NCI-H226 (cell line): ENCODE measurements at regions not wholly inside any gene's neighbourhood (a gene's known extent, or its start where the extent isn't known, plus 50 kb on each side); places are given as distances from the start of the nearest gene placed in this dataset.
A peak's percentile ranks its signal among the peaks of the same experiment; 100 is the strongest.

Experiments
- DNase-seq: peaks from one replicate; pipeline ENCODE4 v3.0.0-alpha.2; 2015

DNA sequence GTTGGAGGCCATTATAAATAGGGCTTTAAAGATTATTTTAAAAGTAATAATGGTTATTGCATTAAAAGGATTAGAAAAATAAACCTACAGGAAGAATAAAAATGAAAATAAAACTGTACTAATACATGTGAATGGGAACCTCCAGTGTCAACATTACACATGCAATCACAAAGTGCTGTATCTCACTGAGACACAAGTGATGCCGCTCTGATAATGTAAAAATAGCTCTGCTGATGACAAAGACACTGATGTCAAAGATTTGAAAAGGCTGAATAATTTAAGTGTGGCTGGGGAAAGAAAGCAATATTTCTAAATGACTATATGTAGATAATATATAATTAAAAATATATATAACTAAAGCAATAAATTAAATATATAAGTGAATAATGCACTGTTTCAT, 129.1 kb upstream of the RAP2B start:
- DNase-seq = no peak

DNA sequence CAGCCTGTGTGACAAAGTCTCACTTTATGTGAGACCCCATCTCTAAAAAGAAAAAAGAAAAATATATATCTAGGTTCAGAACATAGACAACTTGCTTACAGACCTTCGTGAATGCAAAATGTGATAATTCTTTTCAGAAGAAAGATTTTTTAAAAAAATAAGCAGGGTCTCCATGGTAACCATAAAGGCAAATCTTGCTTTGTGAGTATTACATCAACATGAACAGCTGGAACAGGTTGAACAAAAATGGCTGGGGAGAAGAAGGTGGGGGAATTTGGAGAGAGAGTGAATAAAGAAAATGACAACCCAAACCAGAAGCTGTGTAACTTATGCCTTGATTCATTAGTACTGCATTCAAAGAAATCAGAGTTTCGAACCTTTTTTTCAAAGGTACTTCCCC, 125.2 kb upstream of the RAP2B start:
- no peak for DNase-seq

DNA sequence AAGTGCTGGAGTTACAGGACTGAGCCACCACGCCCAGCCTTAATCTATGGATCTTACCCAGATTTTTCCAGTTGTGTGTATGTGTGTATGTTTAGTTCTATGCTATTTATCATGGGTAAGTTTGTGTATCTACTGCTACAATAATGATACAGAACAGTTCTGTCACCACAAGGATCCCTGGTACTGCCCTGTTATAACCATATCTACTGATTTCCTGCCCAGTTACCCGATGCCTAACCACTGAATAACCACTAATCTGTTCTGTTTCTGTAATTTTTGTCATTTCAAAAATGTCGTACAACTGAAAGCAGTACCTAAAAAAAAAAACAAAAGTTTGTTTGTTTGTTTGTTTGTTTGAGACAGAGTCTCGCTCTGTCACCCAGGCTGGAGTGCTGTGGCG, 123.7 kb upstream of the RAP2B start:
- no peak for DNase-seq

DNA sequence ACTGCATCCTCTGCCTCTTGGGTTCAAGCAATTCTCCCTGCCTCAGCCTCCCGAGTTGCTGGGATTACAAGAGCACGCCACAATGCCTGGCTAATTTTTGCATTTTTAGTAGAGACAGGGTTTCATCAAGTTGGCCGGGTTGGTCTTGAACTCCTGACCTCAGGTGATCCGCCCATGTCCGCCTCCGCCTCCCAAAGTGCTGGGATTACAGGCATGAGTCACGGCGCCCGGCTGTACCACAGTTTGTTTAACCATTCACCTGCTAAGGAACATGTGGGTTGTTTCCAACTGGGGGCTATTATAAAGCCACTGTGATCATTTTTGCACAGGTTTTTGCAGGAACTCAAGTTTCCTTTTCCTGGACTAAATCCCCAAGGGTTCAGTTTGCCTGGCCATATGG, 123.2 kb upstream of the RAP2B start:
- DNase-seq = peak; percentile 45

DNA sequence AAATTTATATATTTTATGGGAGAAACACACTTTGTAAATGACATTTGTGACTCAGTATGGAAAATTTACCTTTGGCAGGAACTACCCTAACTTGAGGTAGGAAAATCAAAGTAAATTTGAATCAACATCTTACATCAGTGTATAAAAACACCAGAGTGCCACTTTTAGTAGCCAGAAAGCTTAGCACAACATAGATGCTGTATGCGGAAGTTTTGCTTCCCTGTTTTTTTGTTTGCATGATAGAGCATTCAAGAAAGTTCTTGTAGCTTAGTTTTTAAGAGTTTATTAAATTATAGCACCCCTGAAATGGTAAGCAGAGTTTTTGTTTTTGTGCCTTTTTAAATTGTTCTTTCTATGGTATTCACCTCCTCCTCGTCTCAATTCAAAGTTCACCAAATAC, 120.8 kb upstream of the RAP2B start:
- no peak for DNase-seq

DNA sequence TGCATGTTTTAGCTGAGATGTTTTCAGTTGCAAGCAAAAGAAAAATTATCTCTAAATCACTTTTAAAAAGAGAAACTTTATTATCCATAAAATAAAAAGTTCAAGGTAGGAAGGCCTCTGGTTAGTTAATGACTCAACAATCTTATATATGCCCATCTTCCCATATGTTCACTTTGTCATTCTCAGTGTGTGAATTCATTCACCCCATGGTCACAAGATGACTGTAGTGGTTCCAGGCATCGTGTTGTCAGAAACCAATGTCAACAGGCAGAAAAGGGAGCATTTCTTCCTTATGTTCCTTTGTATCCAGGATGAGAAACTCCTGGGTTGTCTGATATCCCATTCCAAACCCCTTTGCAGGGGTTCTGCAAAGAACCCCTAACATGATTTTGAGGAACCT, 119.9 kb upstream of the RAP2B start:
- no peak for DNase-seq

DNA sequence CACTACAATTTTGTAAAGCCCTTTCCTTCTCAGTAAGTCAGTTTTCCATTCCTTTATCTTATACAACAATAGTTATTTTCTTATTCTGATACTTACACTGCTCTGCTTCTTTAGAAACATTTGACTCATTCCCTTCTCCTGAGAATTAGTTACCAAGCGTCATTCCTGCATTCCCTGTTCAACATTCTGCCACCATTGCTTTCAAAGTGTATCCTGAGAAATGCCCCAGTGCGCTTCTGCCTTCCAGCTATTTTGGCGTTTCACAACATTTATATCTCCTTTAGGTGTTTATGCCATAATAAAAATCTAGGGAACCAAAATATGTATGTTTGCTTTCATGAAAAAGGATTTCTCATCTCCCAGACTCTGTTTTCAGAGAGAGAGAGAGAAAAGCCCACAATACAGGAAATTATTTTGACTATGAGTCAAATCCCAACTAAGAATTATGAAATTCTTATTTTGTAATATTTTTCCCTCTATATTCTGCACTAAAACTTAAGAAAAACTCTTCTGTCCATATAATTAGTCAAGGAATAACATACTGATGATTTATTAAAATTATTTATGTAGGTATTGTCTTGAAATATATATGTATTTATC, 118.2 kb upstream of the RAP2B start:
- peak; percentile 75 for DNase-seq

DNA sequence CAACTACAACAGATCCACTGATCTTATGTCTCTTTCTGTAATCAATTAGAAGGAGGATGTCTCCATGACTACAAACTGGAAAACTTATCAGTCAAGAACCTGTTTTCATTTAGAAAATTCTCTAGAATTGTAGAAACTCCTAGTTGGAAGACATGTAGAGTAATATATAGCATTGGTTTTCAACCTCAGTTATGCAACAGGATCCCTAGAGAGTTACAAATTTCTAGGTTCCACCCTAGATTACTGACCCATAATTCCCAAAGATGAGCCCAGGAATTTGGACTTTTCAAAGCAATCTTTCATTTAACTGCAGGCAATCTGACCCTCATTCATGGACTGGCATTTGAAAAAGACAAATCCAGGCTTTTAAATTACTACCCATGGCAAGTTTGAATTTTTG, 116.9 kb upstream of the RAP2B start:
- DNase-seq = no peak

DNA sequence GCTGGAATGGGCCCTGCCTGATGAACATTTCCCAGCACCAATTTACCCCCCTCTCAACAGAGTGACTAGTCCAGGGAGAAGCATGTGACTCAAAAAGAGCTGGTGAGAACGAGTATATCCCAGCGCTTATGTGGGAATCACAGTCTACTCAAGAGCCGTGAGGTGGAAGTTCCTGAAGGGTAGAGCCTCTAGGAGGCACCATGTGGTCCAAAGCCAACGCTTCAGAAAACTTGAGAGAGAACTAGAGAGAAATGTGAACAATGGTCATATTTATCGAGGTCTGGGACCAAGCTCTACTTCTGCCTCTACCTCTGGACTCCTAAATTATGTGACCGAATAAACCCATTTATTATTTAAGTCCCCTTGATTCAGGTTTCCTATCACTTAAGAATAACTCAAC, 111.0 kb upstream of the RAP2B start:
- DNase-seq = no peak

DNA sequence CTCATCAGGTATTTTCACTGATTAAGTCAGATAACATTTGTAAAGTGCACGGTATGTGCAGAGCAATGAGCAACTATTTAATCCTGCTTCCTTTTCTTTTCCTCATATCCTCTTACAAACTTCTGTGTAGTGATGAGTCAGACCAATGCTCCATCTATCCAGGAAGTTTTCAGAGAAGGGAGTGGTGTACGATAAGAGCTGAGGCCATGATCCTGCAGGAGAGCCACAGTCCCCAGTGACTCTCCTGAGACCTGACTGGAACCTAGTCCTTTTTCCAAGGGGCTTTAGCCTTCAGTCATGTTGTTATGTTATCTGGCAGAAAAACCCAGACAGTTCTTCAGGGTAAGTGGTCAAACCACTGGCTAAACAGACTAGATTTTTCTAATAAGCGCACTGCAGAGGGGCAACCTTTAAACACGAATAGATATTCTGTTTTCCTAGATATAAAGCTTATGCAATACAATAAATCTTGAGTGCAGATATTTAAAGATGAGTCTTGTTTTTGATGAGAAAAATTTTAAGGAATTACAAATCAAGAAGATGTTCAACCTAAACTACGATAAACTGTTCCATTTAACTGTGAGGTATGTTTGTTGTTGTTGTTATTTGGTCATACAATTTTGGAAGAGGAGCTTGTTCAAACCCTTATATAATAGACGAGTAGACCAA, 110.5 kb upstream of the RAP2B start:
- peak; percentile 88 for DNase-seq

DNA sequence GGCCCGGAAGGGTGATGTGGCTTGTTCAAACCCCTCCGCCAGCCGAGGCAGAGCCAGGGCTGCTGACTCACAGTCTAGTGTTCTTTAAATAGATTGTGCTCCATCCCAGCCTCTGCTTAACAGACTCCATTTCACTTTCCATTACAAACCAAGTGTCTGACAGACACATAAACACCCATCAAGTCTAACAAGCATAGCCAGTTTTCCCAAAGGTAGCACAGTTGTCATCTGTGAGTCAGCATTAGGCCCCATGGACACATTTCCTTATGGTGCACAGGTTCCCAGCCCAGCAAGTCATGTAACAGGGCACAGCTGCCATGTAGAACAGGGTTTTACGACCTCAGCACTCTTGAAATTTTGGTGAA, 109.9 kb upstream of the RAP2B start:
- peak; percentile 85 for DNase-seq

DNA sequence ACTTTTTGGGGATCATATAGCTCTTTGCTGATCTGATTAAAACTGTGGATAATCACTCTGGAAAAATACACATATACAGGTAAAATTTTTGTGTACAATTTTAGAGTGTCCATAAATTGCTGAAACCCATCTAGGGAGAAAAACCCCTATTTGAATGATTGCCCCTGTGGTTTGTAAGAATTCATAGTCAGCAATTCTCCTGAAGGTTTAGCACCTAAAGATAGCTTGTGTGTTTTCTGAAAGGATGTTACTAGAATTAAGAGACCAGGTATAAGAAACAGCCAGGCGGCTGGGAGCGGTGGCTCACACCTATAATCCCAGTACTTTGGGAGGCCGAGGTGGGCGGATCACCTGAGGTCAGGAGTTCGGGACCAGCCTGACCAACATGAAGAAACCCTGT, 106.8 kb upstream of the RAP2B start:
- DNase-seq = no peak

DNA sequence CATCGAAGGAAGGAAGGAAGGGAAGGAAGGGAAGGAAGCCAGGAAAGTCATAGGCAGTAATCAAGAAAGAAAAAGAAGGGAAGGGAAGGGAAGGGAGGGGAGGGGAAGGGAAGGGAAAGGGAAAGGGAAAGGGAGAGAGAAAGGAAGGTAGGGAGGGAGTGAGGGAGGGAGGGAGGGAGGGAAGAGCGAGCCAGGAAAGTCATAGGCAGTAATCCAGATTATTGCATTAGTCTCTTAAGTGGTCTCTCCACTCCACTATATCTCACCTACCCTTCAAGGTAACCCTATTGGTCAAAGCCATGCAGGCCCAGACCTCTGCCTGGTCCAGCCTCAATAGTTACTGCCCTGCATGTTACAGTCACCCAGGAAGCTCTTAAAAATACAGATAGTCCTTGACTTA, 106.2 kb upstream of the RAP2B start:
- DNase-seq = no peak

DNA sequence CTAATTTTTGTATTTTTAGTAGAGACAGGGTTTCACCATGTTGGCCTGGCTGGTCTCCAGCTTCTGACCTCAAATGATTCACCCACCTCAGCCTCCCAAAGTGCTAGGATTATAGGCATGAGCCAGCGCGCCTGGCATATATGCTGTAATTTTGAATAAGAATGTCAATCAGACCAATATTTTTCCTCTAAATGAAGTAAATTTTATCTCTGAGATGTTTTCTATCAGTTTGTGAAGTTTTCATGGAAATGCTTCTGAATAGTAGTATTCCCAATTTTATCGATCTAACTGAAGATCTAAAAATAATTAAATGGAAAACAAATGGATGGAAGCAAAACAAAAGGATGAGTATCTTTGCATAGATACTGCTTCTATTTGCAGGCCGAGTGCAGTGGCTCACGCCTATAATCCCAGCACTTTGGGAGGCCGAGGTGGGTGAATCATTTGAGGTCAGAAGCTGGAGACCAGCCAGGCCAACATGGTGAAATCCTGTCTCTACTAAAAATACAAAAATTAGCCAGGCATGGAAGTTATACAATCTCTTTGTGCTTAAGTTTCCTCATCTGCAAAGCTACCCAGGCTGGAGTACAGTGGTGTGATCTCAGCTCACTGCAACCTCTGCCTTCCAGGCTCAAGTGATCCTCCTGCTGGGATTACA, 103.9 kb upstream of the RAP2B start:
- DNase-seq = peak; percentile 64

DNA sequence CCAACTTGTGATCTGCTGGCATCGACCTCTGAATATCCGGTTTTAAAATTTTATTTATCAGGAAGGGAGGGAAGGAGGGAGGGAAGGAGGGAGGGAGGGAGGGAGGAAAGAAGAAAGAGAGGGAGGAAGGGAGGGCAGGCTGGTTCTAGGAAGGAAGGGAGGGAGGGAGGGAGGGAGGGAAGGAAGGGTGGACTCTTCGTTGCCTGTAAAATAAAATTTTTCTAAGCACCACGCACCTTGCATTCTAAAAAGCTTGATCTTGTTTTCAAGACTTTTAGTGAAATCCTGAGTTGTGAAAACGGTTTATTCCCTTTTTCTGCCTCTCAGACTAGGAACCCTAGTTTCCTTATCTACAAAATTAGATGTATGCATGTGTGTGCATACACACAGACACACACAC, 101.7 kb upstream of the RAP2B start:
- DNase-seq = no peak

DNA sequence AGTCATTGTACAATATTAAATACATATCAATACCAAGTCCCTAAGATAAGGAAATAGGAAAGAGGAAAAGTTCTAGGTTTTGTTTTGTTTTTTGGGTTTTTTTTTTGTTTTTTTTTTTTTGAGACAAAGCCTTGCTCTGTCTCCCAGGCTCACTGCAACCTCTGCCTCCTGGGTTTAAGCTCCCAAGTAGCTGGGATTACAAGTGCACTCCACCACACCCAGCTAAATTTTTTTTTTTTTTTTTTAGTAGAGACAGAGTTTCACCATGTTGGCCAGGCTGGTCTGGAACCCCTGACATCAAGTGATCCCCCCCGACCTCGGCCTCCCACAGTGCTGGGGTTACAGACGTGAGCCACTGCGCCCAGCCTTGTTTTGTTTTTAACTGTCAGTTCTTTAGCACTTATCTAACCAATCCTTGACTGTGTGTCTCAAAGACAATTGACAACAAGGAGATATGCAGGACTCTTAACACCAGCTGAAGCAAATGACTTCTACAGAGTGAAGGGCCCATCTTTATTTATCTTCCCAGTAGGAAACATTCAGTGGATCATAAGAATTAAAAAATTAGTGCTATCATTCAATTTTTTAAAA, 100.0 kb upstream of the RAP2B start:
- DNase-seq = no peak

DNA sequence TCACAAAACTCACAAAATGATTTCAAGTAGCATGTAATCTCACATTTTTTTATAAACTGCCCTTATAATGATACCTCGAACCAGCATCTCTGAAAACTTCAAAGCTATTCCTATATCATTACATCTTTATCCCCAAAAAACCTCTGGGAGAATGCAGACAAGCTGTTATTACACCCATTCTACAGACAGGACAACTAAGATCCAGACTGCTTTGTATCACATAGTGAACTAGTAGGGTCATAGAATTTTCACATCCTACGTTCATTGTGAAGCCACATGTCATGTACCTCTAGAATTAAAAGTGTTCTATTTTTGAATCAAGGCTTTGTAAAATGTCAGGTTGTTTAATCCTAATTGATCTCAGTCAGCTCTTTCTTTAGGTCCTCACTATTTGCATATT, 98.7 kb upstream of the RAP2B start:
- no peak for DNase-seq

DNA sequence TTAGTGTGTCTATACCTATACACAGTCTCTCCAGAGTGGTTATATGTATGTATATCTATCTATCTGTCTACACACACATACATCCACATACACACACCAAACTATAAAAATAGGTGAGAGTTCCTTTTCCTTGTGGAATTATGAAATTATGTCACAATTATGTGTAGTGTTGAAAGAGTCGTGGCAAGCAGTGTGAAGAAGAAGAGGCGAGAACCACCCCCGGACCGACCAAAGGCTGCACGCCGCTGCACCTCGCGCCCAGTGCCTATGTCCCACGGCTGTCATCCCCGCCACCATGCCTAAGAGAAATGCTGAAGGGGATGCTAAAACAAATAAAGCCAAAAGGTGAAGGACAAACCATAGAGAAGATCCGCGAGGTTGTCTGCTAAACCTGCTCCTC, 95.0 kb upstream of the RAP2B start:
- no peak for DNase-seq

DNA sequence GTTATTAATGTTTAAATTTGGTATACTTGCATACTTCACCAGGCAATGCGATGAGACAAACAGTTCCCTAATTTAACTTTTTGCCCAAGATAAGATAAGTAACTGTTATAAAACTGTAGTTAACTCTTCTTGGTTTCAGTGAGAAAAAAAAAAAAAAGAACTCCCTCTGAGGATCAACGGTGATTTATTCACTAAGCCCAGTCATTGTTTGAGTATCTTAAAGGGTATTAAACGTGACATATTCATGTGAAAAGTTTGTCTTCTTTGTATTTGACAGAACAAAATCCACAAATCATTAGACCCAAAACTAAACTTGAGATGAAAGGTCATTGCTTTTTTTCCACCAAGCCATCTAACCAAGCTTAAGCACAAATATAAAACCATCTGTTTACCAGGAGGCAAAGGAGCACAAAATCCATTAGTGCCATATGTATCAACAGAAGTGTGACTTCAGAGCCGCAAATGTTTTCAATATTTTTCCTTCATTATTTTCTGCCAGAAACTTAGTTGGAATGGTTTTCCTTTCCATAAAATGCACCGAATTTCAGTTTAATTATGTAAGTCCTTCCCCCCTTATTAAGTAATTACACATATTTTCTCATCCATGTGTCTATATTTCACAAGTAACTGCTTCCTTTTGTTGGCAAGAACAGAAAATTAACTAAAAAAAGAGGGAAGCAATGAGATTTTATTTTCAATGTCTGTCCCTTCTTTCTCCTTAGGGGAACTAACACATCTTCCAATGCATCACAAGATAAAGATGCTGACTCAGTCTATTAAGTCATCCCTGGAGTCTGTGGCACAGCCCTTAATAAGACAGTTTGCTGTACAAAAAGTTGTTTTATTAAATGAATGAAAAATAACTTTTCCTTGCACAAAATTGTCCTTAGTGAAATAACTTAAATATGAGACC, 92.2 kb upstream of the RAP2B start:
- peak; percentile 52 for DNase-seq

DNA sequence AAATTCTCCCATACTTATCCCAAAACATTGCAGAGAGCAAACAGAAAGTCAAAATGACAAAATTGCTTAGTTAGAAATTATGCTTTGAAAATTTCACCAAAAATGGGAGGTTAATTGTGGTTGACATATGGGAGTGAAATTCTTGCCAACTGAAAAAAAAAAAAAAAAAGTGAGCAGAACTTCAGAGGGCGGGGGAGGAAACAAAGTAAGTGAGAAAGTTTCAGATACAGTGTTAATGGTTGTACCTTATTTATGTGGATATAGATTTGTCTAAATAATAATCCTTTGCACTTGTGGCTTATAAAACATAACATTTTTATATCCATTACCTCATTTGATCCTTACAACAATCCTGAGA, 91.5 kb upstream of the RAP2B start:
- no peak for DNase-seq

DNA sequence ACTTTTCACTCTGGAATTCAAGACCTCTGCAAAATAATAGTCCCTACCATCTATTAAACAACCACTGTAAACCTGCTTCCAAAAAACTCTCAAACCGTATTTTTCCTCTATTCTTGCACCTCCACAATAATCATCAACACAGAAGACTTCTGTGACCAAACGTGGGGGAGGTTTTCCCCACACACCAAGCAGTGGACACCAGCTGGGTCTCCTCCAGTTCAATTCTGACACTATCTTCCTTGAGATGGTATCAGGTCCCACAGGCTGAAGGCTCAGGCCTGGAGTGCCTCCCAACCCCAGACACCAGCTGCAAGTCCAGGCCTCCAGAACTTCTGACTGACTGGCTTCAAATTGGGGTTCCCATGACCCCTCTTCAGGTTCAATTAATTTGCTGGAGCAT, 89.6 kb upstream of the RAP2B start:
- no peak for DNase-seq

DNA sequence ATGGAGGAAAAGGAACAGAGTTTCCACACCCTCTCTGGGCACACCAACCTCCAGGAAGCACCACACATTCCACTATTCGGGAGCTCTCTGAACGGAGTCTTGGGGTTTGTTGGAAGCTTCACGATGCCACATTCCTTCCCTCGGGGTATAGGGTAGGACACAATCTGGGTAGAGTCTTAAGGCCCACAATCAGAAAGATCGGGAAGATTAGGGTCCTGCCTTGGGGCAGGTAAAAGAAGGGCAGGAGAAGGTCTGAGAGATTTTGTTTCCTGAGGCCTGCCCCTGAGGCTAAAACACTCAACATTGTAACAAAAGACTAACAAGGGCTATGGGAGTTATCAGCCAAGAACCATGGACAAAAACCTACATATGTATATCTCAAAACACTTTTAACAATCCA, 89.2 kb upstream of the RAP2B start:
- DNase-seq = no peak

DNA sequence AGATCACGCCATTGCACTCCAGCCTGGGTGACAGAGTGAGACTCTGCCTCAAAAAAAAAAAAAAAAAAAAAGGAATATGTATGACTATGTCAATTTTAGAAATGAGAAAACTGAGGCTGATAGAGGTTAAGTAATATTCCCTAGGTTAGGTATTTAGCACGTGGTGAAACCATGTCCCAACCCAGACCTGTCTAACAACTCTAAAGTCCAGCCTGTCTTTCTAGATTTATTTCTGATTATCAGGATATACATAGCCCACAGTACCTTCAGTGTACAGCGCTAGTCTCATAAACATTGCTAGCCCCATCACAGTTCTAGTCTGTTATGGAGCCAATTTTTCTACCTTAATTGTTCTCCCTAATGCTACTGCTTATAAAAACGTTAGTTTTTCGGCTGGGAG, 88.4 kb upstream of the RAP2B start:
- no peak for DNase-seq

DNA sequence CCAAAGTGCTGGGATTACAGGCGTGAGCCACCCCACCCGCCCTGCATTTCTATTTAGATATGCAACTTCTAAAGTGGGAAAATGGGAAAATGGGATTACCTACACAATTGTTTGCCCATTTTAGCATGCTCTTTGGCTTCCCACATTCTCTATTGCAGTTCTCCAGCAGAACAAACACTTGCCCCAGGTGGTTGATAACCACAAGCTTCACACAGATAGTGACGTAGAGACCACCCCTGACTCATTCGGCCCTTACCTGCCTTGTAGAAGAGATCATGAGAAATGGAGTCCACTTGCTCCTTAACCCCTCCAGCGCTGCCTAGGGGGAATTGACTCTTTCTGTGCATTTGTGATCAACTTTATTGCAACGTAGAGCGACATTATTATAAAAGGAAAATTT, 83.2 kb upstream of the RAP2B start:
- no peak for DNase-seq
